ENCODE measurements at regions not wholly inside any gene's neighbourhood (a gene's known extent, or its start where the extent isn't known, plus 50 kb on each side); places are given as distances from the start of the nearest gene placed in this dataset.
"Not testable (repeated sequence)": the region's sequence is repeated elsewhere in the genome, so short reads cannot be mapped to it uniquely, and the experiment has no call there.

GRCh38 chr13:65308729-65309128, 1921.4 kb downstream of the PCDH9 start:
- H3K4me3 ChIP-seq (ENCODE audit: low read length); H3K36me3 ChIP-seq (ENCODE audit: control insufficient read depth, insufficient read depth, low read length); H2AK5ac ChIP-seq (ENCODE audit: low read length); H4K5ac ChIP-seq (ENCODE audit: low read length); H3K56ac ChIP-seq (ENCODE audit: low read length); H3K27me3 ChIP-seq (ENCODE audit: insufficient read depth, low read length, poor library complexity); H2BK15ac ChIP-seq (replicated peaks; ENCODE audit: low read depth); H2BK5ac ChIP-seq (ENCODE audit: low read length); H3K79me2 ChIP-seq (ENCODE audit: control insufficient read depth, insufficient read depth, low read length); H4K8ac ChIP-seq (ENCODE audit: low read depth, low read length); H3K27ac ChIP-seq (ENCODE audit: low read depth, low read length); H2BK120ac ChIP-seq (ENCODE audit: low read depth, low read length); H3K4ac ChIP-seq (ENCODE audit: low read depth, low read length); H3K18ac ChIP-seq (ENCODE audit: low read length); H3K23ac ChIP-seq (ENCODE audit: low read length); H3K4me2 ChIP-seq (ENCODE audit: low read length); H3K4me1 ChIP-seq (ENCODE audit: control insufficient read depth, low read depth, low read length); H3K79me1 ChIP-seq (ENCODE audit: low read length); H3K9ac ChIP-seq (ENCODE audit: low read length); DNase-seq: not testable (repeated sequence)
- WGBS (ENCODE audit: extremely low coverage, insufficient coverage, low lambda C conversion rate) = no CpG with 5 or more reads among the region's 1 CpG

DNA sequence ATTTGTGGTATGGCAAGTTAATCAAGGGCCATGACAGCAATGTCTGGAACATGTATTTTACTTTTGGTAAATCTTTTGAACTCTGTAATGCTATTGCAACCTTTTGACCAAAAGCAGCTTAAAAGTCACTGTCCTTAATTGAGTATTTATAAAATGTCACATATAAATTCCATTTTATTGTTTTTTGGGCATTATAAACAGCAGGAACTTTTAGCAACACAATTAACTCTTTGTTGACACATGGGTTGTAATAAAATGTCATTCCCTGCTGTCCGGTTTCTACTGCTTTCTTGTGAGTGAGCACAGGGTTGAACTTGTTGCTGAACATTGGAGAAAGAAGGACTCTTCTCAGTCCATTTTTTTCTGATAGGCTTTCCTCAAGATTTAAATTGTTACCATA, 1923.1 kb downstream of the PCDH9 start:
- H3K79me2 ChIP-seq (ENCODE audit: control insufficient read depth, insufficient read depth, low read length) = no peaks in the 10 kb centered on the region
- H3K9ac ChIP-seq (ENCODE audit: low read length) = no peak overlapping the region
- no peaks in the 10 kb centered on the region for H3K27me3 ChIP-seq (ENCODE audit: insufficient read depth, low read length, poor library complexity)
- H3K27ac ChIP-seq (ENCODE audit: low read depth, low read length) = no peak overlapping the region
- DNase-seq = no peak
- H2BK5ac ChIP-seq (ENCODE audit: low read length) = no peak overlapping the region
- H4K8ac ChIP-seq (ENCODE audit: low read depth, low read length) = no peak overlapping the region
- H4K5ac ChIP-seq (ENCODE audit: low read length) = no peak overlapping the region
- H2BK120ac ChIP-seq (ENCODE audit: low read depth, low read length) = no peak overlapping the region
- no peaks in the 10 kb centered on the region for H3K4me1 ChIP-seq (ENCODE audit: control insufficient read depth, low read depth, low read length)
- H2BK15ac ChIP-seq (replicated peaks; ENCODE audit: low read depth) = no peak overlapping the region
- no peak overlapping the region for H3K4me2 ChIP-seq (ENCODE audit: low read length)
- H3K56ac ChIP-seq (ENCODE audit: low read length) = no peak overlapping the region
- no peaks in the 10 kb centered on the region for H3K79me1 ChIP-seq (ENCODE audit: low read length)
- H3K23ac ChIP-seq (ENCODE audit: low read length) = no peak overlapping the region
- no peak overlapping the region for H2AK5ac ChIP-seq (ENCODE audit: low read length)
- H3K4ac ChIP-seq (ENCODE audit: low read depth, low read length) = no peak overlapping the region
- H3K36me3 ChIP-seq (ENCODE audit: control insufficient read depth, insufficient read depth, low read length) = no peaks in the 10 kb centered on the region
- no peak overlapping the region for H3K4me3 ChIP-seq (ENCODE audit: low read length)
- WGBS (ENCODE audit: extremely low coverage, insufficient coverage, low lambda C conversion rate) = no CpG with 5 or more reads among the region's 1 CpG
- no peak overlapping the region for H3K18ac ChIP-seq (ENCODE audit: low read length)

GRCh38 chr13:65302691-65303090, 1927.4 kb downstream of the PCDH9 start:
- Histone ChIP-seq H4K5ac (ENCODE audit: low read length) (no peak overlapping the region), H3K27me3 (ENCODE audit: insufficient read depth, low read length, poor library complexity) (no peaks in the 10 kb centered on the region), H2AK5ac (ENCODE audit: low read length) (no peak overlapping the region), H3K27ac (ENCODE audit: low read depth, low read length) (no peak overlapping the region), H3K56ac (ENCODE audit: low read length) (no peak overlapping the region), H3K18ac (ENCODE audit: low read length) (no peak overlapping the region), H3K4me1 (ENCODE audit: control insufficient read depth, low read depth, low read length) (no peaks in the 10 kb centered on the region), H3K79me2 (ENCODE audit: control insufficient read depth, insufficient read depth, low read length) (no peaks in the 10 kb centered on the region), H3K9ac (ENCODE audit: low read length) (no peak overlapping the region), H3K4me3 (ENCODE audit: low read length) (no peak overlapping the region), H2BK15ac (replicated peaks; ENCODE audit: low read depth) (no peak overlapping the region), H3K4ac (ENCODE audit: low read depth, low read length) (no peak overlapping the region), H2BK5ac (ENCODE audit: low read length) (no peak overlapping the region), H3K23ac (ENCODE audit: low read length) (no peak overlapping the region), H3K4me2 (ENCODE audit: low read length) (no peak overlapping the region), H4K8ac (ENCODE audit: low read depth, low read length) (no peak overlapping the region), H2BK120ac (ENCODE audit: low read depth, low read length) (no peak overlapping the region), H3K79me1 (ENCODE audit: low read length) (no peaks in the 10 kb centered on the region), H3K36me3 (ENCODE audit: control insufficient read depth, insufficient read depth, low read length) (no peaks in the 10 kb centered on the region)
- no peak for DNase-seq
- no CpG with 5 or more reads among the region's 3 CpGs for WGBS (ENCODE audit: extremely low coverage, insufficient coverage, low lambda C conversion rate)

DNA sequence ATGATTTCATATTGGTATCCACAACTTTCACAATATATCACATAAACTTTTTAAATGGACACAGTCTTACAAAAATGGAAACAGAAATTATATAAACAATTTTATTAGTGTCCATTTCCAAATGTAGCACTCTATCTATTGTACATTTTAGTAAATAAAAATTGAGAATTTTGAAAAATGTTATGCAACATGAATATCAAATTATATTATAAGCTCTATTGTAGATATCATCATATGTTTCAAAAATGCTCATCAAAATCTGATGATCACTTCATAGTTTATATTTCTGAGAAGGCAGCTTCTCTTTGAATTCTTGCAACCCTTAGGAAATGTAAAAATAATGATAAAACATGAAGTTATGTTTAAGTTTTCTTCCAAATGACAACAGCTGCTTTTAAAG, 1928.6 kb downstream of the PCDH9 start:
- H3K27me3 ChIP-seq (ENCODE audit: insufficient read depth, low read length, poor library complexity) = no peaks in the 10 kb centered on the region
- no peak overlapping the region for H2BK15ac ChIP-seq (replicated peaks; ENCODE audit: low read depth)

GRCh38 chr13:65300220-65300619, 1929.9 kb downstream of the PCDH9 start:
- no peak overlapping the region for H2AK5ac ChIP-seq (ENCODE audit: low read length)
- no peaks in the 10 kb centered on the region for H3K27me3 ChIP-seq (ENCODE audit: insufficient read depth, low read length, poor library complexity)
- no peaks in the 10 kb centered on the region for H3K36me3 ChIP-seq (ENCODE audit: control insufficient read depth, insufficient read depth, low read length)
- no peak overlapping the region for H3K4me3 ChIP-seq (ENCODE audit: low read length)
- no peak for DNase-seq
- H3K9ac ChIP-seq (ENCODE audit: low read length) = no peak overlapping the region
- no peak overlapping the region for H4K5ac ChIP-seq (ENCODE audit: low read length)
- H3K4ac ChIP-seq (ENCODE audit: low read depth, low read length) = no peak overlapping the region
- H3K79me2 ChIP-seq (ENCODE audit: control insufficient read depth, insufficient read depth, low read length) = no peaks in the 10 kb centered on the region
- H3K56ac ChIP-seq (ENCODE audit: low read length) = no peak overlapping the region
- no peak overlapping the region for H2BK15ac ChIP-seq (replicated peaks; ENCODE audit: low read depth)
- no peak overlapping the region for H2BK120ac ChIP-seq (ENCODE audit: low read depth, low read length)
- no peak overlapping the region for H3K18ac ChIP-seq (ENCODE audit: low read length)
- H3K79me1 ChIP-seq (ENCODE audit: low read length) = no peaks in the 10 kb centered on the region
- H4K8ac ChIP-seq (ENCODE audit: low read depth, low read length) = no peak overlapping the region
- no peak overlapping the region for H3K27ac ChIP-seq (ENCODE audit: low read depth, low read length)
- H3K4me2 ChIP-seq (ENCODE audit: low read length) = no peak overlapping the region
- H2BK5ac ChIP-seq (ENCODE audit: low read length) = no peak overlapping the region
- no peak overlapping the region for H3K23ac ChIP-seq (ENCODE audit: low read length)
- H3K4me1 ChIP-seq (ENCODE audit: control insufficient read depth, low read depth, low read length) = no peaks in the 10 kb centered on the region

More for the DNA sequence above, 1928.6 kb downstream of the PCDH9 start:
- no peak overlapping the region for H2BK120ac ChIP-seq (ENCODE audit: low read depth, low read length)
- H4K8ac ChIP-seq (ENCODE audit: low read depth, low read length) = no peak overlapping the region
- no peak overlapping the region for H3K4me3 ChIP-seq (ENCODE audit: low read length)
- H3K79me2 ChIP-seq (ENCODE audit: control insufficient read depth, insufficient read depth, low read length) = no peaks in the 10 kb centered on the region
- H3K79me1 ChIP-seq (ENCODE audit: low read length) = no peaks in the 10 kb centered on the region
- H2BK5ac ChIP-seq (ENCODE audit: low read length) = no peak overlapping the region
- no peak overlapping the region for H3K18ac ChIP-seq (ENCODE audit: low read length)
- H3K4me1 ChIP-seq (ENCODE audit: control insufficient read depth, low read depth, low read length) = no peaks in the 10 kb centered on the region
- no peak overlapping the region for H3K23ac ChIP-seq (ENCODE audit: low read length)
- no peak overlapping the region for H4K5ac ChIP-seq (ENCODE audit: low read length)
- no peak overlapping the region for H3K4ac ChIP-seq (ENCODE audit: low read depth, low read length)
- H3K36me3 ChIP-seq (ENCODE audit: control insufficient read depth, insufficient read depth, low read length) = no peaks in the 10 kb centered on the region
- no peak overlapping the region for H3K9ac ChIP-seq (ENCODE audit: low read length)
- no peak for DNase-seq
- H3K56ac ChIP-seq (ENCODE audit: low read length) = no peak overlapping the region
- H2AK5ac ChIP-seq (ENCODE audit: low read length) = no peak overlapping the region
- H3K27ac ChIP-seq (ENCODE audit: low read depth, low read length) = no peak overlapping the region
- H3K4me2 ChIP-seq (ENCODE audit: low read length) = no peak overlapping the region

DNA sequence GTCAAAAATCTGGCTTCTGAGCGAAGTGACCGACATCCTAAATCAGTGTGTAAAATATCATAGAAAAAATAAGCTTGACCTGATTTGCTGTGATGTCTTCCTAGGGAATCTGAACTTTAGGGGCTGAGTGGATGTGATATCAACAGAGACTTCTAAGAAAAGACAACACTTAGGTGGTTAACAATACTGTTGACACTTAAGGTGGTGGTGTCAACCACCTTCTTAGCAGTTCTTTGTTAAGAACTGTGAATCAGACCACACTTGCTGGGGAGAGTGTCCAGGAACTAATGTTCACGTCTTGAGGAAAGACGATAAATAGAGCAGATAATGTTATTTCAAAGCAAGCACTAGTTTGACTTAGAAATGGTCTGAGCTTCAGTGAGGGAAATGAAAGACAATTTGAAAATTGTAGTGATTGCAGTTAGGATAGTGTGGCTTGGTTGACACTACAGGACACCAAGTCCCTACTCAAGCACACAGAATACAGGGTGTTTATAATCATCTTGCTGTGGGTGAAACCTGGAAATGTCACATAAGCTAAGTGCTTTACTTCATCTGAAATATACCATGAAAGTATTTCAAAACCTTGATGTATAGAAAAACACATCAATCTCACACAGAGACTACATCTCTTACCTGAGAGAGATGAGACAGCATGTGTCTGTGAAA, 1936.5 kb downstream of the PCDH9 start:
- Histone ChIP-seq H3K4me3 (ENCODE audit: low read length) (no peak overlapping the region), H3K56ac (ENCODE audit: low read length) (no peak overlapping the region), H3K4ac (ENCODE audit: low read depth, low read length) (no peak overlapping the region), H3K79me2 (ENCODE audit: control insufficient read depth, insufficient read depth, low read length) (no peaks in the 10 kb centered on the region), H3K23ac (ENCODE audit: low read length) (no peak overlapping the region), H3K18ac (ENCODE audit: low read length) (no peak overlapping the region), H3K4me2 (ENCODE audit: low read length) (no peak overlapping the region), H2BK5ac (ENCODE audit: low read length) (no peak overlapping the region), H2BK120ac (ENCODE audit: low read depth, low read length) (no peak overlapping the region), H3K9ac (ENCODE audit: low read length) (no peak overlapping the region), H3K27me3 (ENCODE audit: insufficient read depth, low read length, poor library complexity) (no peaks in the 10 kb centered on the region), H3K36me3 (ENCODE audit: control insufficient read depth, insufficient read depth, low read length) (no peaks in the 10 kb centered on the region), H4K5ac (ENCODE audit: low read length) (no peak overlapping the region), H2BK15ac (replicated peaks; ENCODE audit: low read depth) (no peak overlapping the region), H3K4me1 (ENCODE audit: control insufficient read depth, low read depth, low read length) (no peaks in the 10 kb centered on the region), H2AK5ac (ENCODE audit: low read length) (no peak overlapping the region), H3K27ac (ENCODE audit: low read depth, low read length) (no peak overlapping the region), H3K79me1 (ENCODE audit: low read length) (no peaks in the 10 kb centered on the region), H4K8ac (ENCODE audit: low read depth, low read length) (no peak overlapping the region)
- no CpG with 5 or more reads among the region's 4 CpGs for WGBS (ENCODE audit: extremely low coverage, insufficient coverage, low lambda C conversion rate)
- peak; percentile 19 for DNase-seq
